Sigmoid colon (tissue), 4 donors: ENCODE measurements at regions not wholly inside any gene's neighbourhood (a gene's known extent, or its start where the extent isn't known, plus 50 kb on each side); places are given as distances from the start of the nearest gene placed in this dataset.

Source experiments
- EP300 ChIP-seq, 4 donors: sonication (generic); formaldehyde crosslinking; IDR thresholded peaks; one replicate each; pipeline ENCODE4 v1.6.1; 2017; ENCODE audit warnings: antibody characterized with exemption in 4 of 4
- POLR2A ChIP-seq, 2 donors: fragments of 450-650 bp; IDR thresholded peaks; one replicate each; pipeline ENCODE4 v1.6.1; 2016; ENCODE audit warnings: antibody characterized with exemption in 2 of 2, mild to moderate bottlenecking in 2 of 2, moderate library complexity in 2 of 2
- TF ChIP-seq, protein P1 (sequence below), 4 experiments: fragments of 450-650 bp in 3 of 4; fragments of 200-600 bp in 1 of 4; IDR thresholded peaks; one replicate each; pipeline ENCODE4 v1.5.1; 2016 to 2019; ENCODE audit warnings: antibody characterized with exemption in 4 of 4, mild to moderate bottlenecking in 3 of 4, moderate library complexity in 2 of 4

DNA sequence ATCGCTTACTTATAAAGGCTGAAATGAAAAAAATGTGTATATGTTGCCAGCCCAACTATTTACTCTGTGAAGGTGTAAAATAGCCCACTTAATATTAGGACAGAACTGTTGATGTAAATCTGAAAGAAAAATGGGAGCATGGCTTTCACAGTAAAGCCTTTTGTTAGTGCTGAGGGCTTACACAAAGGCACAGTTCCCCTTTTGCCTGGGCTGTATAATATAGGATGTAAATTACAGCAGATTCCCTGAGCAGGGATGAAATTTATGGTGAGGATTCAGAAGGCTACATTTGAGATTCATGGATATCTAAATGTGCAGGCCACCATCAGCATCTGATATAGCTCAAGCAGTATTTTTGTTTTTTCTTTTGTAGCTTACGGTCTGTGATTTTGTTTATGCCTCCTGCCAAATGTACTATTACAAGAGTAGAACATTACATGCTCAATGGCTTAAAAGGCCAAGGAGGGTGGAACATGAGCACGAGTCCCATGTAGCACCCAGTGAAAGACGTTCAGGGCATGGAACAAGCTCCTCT lies 109.1 kb upstream of the ATP10A start:
- TF ChIP-seq, protein P1, sequence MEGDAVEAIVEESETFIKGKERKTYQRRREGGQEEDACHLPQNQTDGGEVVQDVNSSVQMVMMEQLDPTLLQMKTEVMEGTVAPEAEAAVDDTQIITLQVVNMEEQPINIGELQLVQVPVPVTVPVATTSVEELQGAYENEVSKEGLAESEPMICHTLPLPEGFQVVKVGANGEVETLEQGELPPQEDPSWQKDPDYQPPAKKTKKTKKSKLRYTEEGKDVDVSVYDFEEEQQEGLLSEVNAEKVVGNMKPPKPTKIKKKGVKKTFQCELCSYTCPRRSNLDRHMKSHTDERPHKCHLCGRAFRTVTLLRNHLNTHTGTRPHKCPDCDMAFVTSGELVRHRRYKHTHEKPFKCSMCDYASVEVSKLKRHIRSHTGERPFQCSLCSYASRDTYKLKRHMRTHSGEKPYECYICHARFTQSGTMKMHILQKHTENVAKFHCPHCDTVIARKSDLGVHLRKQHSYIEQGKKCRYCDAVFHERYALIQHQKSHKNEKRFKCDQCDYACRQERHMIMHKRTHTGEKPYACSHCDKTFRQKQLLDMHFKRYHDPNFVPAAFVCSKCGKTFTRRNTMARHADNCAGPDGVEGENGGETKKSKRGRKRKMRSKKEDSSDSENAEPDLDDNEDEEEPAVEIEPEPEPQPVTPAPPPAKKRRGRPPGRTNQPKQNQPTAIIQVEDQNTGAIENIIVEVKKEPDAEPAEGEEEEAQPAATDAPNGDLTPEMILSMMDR (IDR thresholded peaks at IDR 0.05) = no peak
- TF ChIP-seq POLR2A (IDR thresholded peaks at IDR 0.05) (no peak), EP300 (IDR thresholded peaks at IDR 0.05) (no peak)
